ENCODE measurements at regions not wholly inside any gene's neighbourhood (a gene's known extent, or its start where the extent isn't known, plus 50 kb on each side); places are given as distances from the start of the nearest gene placed in this dataset.

DNA sequence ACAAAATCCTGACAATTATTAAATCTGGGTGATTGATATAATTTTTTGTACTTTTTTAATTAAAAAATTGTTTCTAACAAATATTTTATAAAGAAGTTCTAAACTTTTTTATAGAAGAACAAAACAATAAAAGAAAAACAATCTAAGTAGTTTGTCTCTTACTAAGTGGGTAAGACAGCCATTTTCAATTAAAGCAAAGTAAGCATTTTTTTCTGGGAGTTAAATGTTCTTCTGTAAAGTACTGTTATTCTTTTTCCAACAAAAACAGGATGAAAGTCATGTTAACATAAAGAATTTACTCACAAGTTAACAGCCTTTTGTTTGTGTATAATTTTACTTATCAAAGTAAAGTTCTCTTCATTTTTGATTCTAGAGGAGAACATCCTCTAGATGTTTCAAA is 1029.9 kb downstream of the JRKL start:
- TF ChIP-seq, protein P1, sequence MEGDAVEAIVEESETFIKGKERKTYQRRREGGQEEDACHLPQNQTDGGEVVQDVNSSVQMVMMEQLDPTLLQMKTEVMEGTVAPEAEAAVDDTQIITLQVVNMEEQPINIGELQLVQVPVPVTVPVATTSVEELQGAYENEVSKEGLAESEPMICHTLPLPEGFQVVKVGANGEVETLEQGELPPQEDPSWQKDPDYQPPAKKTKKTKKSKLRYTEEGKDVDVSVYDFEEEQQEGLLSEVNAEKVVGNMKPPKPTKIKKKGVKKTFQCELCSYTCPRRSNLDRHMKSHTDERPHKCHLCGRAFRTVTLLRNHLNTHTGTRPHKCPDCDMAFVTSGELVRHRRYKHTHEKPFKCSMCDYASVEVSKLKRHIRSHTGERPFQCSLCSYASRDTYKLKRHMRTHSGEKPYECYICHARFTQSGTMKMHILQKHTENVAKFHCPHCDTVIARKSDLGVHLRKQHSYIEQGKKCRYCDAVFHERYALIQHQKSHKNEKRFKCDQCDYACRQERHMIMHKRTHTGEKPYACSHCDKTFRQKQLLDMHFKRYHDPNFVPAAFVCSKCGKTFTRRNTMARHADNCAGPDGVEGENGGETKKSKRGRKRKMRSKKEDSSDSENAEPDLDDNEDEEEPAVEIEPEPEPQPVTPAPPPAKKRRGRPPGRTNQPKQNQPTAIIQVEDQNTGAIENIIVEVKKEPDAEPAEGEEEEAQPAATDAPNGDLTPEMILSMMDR (conservative IDR thresholded peaks at IDR 0.05) = no peak
- no peak for TF ChIP-seq EZH2 (IDR thresholded peaks at IDR 0.05; ENCODE audit: low read depth)

Data from PC-9 (cell line).